ENCODE measurements at regions not wholly inside any gene's neighbourhood (a gene's known extent, or its start where the extent isn't known, plus 50 kb on each side); places are given as distances from the start of the nearest gene placed in this dataset.

GRCh38 chr2:196224756-196225155, 53.4 kb upstream of the STK17B start:
- no peak for DNase-seq

GRCh38 chr2:196225213-196225612, 53.8 kb upstream of the STK17B start:
- no peak for DNase-seq

- no peak for DNase-seq
These were observed 54.8 kb upstream of the STK17B start for GRCh38 chr2:196226058-196226706.

- no peak for DNase-seq
These were observed 55.3 kb upstream of the STK17B start for GRCh38 chr2:196226707-196227065.

GRCh38 chr2:196229013-196229412, 57.6 kb upstream of the STK17B start:
- no peak for DNase-seq

GRCh38 chr2:196230061-196230854, 58.9 kb upstream of the STK17B start:
- no peak for DNase-seq

GRCh38 chr2:196233021-196233804, 61.8 kb upstream of the STK17B start:
- peak; percentile 55 for DNase-seq

- DNase-seq: no peak
These were observed 62.6 kb upstream of the STK17B start for GRCh38 chr2:196233805-196234475.

GRCh38 chr2:196234672-196235071, 63.3 kb upstream of the STK17B start:
- DNase-seq: no peak

- no peak for DNase-seq
These were observed 67.5 kb upstream of the STK17B start for GRCh38 chr2:196238836-196239380.

GRCh38 chr2:196239622-196240587, 68.5 kb upstream of the STK17B start:
- no peak for DNase-seq

- DNase-seq: no peak
These were observed 69.8 kb upstream of the STK17B start for GRCh38 chr2:196241175-196241574.

GRCh38 chr2:196242131-196242620, 70.8 kb upstream of the STK17B start:
- DNase-seq: no peak

GRCh38 chr2:196244516-196244915, 73.1 kb upstream of the STK17B start:
- DNase-seq: no peak

- no peak for DNase-seq
These were observed 73.6 kb upstream of the STK17B start for GRCh38 chr2:196244966-196245365.

- DNase-seq: no peak
These were observed 74.2 kb upstream of the STK17B start for GRCh38 chr2:196245378-196246140.

- DNase-seq: no peak
These were observed 76.0 kb upstream of the STK17B start for GRCh38 chr2:196247114-196247975.

GRCh38 chr2:196247976-196248280, 76.5 kb upstream of the STK17B start:
- DNase-seq: no peak

GRCh38 chr2:196248467-196249094, 77.2 kb upstream of the STK17B start:
- DNase-seq: no peak
